GM12892 (cell line): ENCODE measurements at regions not wholly inside any gene's neighbourhood (a gene's known extent, or its start where the extent isn't known, plus 50 kb on each side); places are given as distances from the start of the nearest gene placed in this dataset.

Experiments used
- POLR2A ChIP-seq: IDR thresholded peaks from 2 replicates; pipeline ENCODE4 v1.6.1; 2011; ENCODE audit warnings: low read depth, low read length, control low read depth
- POLR2AphosphoS5 ChIP-seq: IDR thresholded peaks from 2 replicates; pipeline ENCODE4 v1.6.1; 2011; ENCODE audit warnings: low read depth, low read length, control low read depth
- TAF1 ChIP-seq: IDR thresholded peaks from 2 replicates; pipeline ENCODE4 v1.6.1; 2011; ENCODE audit warnings: low read depth, mild to moderate bottlenecking, control low read depth, low read length, borderline replicate concordance

- TF ChIP-seq POLR2AphosphoS5 (no peak), POLR2A (no peak), TAF1 (no peak)
Measured at GRCh38 chr7:131952365-131952764, 395.9 kb upstream of the PODXL start.
